ENCODE measurements at regions not wholly inside any gene's neighbourhood (a gene's known extent, or its start where the extent isn't known, plus 50 kb on each side); places are given as distances from the start of the nearest gene placed in this dataset.

DNA sequence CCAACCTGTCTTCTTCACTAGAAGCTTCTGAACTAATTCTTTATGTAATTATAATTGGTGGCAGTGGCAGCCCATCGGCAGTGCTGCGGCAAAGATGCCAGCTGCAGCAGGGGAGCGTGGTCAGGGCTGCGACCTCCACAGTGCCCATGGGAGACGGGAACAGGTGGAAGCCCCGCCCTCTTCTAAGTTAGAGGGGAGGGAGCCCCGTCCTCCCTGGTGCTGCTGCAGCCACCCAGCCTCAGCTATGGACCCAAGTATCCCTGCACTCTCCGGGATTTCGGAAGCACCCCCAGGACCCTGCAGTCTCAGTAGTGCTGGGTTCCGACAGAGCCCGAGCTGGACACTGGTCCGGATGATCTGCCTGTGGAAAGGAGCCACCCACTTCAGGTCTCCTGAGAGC is 117.0 kb upstream of the MBL2 start:
- Mint-ChIP-seq H3K4me3 (no peak overlapping the region), H3K27me3 (ENCODE audit: insufficient read depth) (peaks cover 2% of the 10 kb centered on the region), H3K36me3 (ENCODE audit: low read depth) (no peaks in the 10 kb centered on the region), H3K4me1 (peaks cover 15% of the 10 kb centered on the region), H3K9me3 (no peaks in the 10 kb centered on the region), H3K27ac (no peak overlapping the region)
- Histone ChIP-seq H3K27me3 (ENCODE audit: control insufficient read depth, insufficient read depth, low read length, poor library complexity, severe bottlenecking) (no peaks in the 10 kb centered on the region), H3K4me1 (ENCODE audit: control insufficient read depth, insufficient read depth, low read length) (peaks cover 7% of the 10 kb centered on the region), H3K9ac (ENCODE audit: extremely low read depth, low read length, poor library complexity, severe bottlenecking) (no peak overlapping the region), H3K4me3 (ENCODE audit: low read length) (no peak overlapping the region), H3K9me3 (ENCODE audit: control insufficient read depth, low read length) (no peaks in the 10 kb centered on the region), H3K27ac (ENCODE audit: low read depth, low read length) (no peak overlapping the region), H3K36me3 (ENCODE audit: control insufficient read depth, insufficient read depth, low read length) (no peaks in the 10 kb centered on the region)
- TF ChIP-seq CTCF (conservative IDR thresholded peaks at IDR 0.05) = no peak
- 94 to 100% methylated on average over 6 to 12 of the region's 12 CpGs for WGBS, 2 experiments (ENCODE audit: insufficient coverage in 1 of 2, insufficient read length in 1 of 2)
- no peak for DNase-seq

DNA sequence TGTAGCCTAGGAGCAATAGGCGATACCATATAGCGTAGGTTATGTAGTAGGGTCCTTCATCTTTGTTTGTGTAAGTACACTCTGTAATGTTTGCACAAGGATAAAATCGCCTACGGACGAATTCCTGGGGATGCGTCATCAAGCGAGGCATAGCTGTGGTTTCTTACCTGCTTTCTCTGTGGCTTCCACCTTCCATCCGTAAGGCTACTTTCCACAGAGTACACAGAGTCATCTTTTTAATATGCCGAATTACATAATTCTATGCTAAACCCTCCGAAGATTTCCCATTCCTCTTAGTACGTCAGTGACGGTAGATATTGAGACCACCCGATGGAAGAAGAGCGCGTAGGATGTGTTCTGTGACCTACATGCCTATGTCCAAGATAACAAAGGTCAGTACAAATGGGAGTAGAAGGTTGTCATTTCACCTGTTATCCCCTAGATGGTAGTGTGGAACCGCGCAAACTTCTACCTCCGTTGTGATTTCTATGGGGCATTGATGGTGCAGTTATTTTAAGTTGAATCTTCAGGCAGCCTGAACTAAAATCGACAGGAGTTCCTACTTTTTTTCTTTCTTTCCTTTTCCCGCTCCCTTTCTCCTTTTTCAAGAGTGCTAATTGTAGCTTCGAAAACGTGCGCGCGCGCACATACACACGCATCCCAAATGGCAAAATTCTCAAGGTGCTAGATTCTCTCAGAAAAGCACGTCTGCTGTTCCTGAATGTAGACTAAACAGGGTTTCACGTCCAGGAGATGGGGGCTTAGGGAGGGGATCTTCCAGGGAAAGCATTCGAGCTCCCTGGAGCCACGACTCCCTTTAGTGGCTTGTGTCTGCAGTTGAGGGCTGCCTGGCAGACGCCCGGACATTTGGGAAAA is 111.7 kb upstream of the MBL2 start:
- Mint-ChIP-seq H3K36me3 (ENCODE audit: low read depth) (no peaks in the 10 kb centered on the region), H3K27ac (no peak overlapping the region), H3K4me3 (no peak overlapping the region), H3K27me3 (ENCODE audit: insufficient read depth) (no peaks in the 10 kb centered on the region), H3K4me1 (peaks cover 11% of the 10 kb centered on the region), H3K9me3 (no peaks in the 10 kb centered on the region)
- Histone ChIP-seq H3K27ac (ENCODE audit: low read depth, low read length) (no peak overlapping the region), H3K36me3 (ENCODE audit: control insufficient read depth, insufficient read depth, low read length) (no peaks in the 10 kb centered on the region), H3K9ac (ENCODE audit: extremely low read depth, low read length, poor library complexity, severe bottlenecking) (no peak overlapping the region), H3K4me1 (ENCODE audit: control insufficient read depth, insufficient read depth, low read length) (no peaks in the 10 kb centered on the region), H3K4me3 (ENCODE audit: low read length) (no peak overlapping the region), H3K27me3 (ENCODE audit: control insufficient read depth, insufficient read depth, low read length, poor library complexity, severe bottlenecking) (no peaks in the 10 kb centered on the region), H3K9me3 (ENCODE audit: control insufficient read depth, low read length) (no peaks in the 10 kb centered on the region)
- DNase-seq = peak; percentile 83
- peak; percentile 90 for TF ChIP-seq CTCF (conservative IDR thresholded peaks at IDR 0.05)
- 50 to 56% methylated on average over 25 to 33 of the region's 33 CpGs for WGBS, 2 experiments (ENCODE audit: insufficient coverage in 1 of 2, insufficient read length in 1 of 2)

DNA sequence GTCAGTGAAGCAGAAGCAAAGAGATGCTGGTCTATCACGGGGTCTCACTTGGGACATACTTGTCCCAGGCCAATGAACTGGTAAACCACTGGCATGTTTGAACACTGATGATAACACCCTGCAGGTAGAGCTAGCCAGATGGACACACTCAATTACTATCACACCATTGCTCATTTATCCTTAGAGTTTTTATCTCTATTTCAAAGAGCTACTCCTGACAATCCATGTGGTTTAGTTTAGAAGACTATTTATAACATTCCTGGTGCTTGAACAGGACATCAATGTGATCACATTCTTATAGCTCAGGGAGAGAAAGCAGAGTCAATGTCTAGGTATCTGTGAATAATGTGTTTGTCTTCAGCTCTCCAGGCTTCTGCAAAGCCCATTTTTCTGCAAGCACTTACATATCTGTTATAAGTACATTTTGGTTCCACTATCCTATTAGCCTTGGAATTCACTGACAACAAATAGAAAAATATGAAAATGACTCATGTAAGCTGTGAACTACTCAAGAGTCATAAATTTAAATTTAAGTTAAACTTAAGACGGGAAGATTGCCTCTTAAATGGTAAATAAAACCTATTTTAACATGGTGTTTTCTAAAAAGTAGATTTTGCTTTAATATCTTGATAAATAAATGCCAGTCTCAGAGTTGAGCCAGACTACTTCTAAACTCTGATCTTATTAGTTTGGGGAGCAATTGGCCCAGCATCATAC is 106.7 kb upstream of the MBL2 start:
- no peak overlapping the region for H3K4me3 ChIP-seq (ENCODE audit: low read length)
- H3K9me3 ChIP-seq (ENCODE audit: control insufficient read depth, low read length) = no peaks in the 10 kb centered on the region
- H3K36me3 ChIP-seq (ENCODE audit: control insufficient read depth, insufficient read depth, low read length) = no peaks in the 10 kb centered on the region
- WGBS, 2 experiments (ENCODE audit: insufficient coverage in 1 of 2, insufficient read length in 1 of 2) = 95 to 100% methylated on average over 1 to 2 of the region's 2 CpGs
- H3K4me1 Mint-ChIP-seq = peaks cover 7% of the 10 kb centered on the region
- no peak overlapping the region for H3K9ac ChIP-seq (ENCODE audit: extremely low read depth, low read length, poor library complexity, severe bottlenecking)
- H3K9me3 Mint-ChIP-seq = no peaks in the 10 kb centered on the region
- no peaks in the 10 kb centered on the region for H3K36me3 Mint-ChIP-seq (ENCODE audit: low read depth)
- no peaks in the 10 kb centered on the region for H3K27me3 Mint-ChIP-seq (ENCODE audit: insufficient read depth)
- no peak for TF ChIP-seq CTCF (conservative IDR thresholded peaks at IDR 0.05)
- DNase-seq = no peak
- H3K4me3 Mint-ChIP-seq = no peak overlapping the region
- H3K27me3 ChIP-seq (ENCODE audit: control insufficient read depth, insufficient read depth, low read length, poor library complexity, severe bottlenecking) = no peaks in the 10 kb centered on the region
- no peaks in the 10 kb centered on the region for H3K4me1 ChIP-seq (ENCODE audit: control insufficient read depth, insufficient read depth, low read length)
- no peak overlapping the region for H3K27ac Mint-ChIP-seq
- H3K27ac ChIP-seq (ENCODE audit: low read depth, low read length) = peak overlapping the region; percentile 40

Measured in endodermal cell (in vitro differentiated cells).